Tongue (tissue), 1 donor: ENCODE measurements at regions not wholly inside any gene's neighbourhood (a gene's known extent, or its start where the extent isn't known, plus 50 kb on each side); places are given as distances from the start of the nearest gene placed in this dataset.

Source experiments
- DNase-seq: peaks from one replicate; pipeline ENCODE4 v3.0.0-alpha.2; 2015

GRCh38 chr2:56444339-56444738 lies 260.5 kb downstream of the CCDC85A start:
- peak; percentile 74 for DNase-seq

DNA sequence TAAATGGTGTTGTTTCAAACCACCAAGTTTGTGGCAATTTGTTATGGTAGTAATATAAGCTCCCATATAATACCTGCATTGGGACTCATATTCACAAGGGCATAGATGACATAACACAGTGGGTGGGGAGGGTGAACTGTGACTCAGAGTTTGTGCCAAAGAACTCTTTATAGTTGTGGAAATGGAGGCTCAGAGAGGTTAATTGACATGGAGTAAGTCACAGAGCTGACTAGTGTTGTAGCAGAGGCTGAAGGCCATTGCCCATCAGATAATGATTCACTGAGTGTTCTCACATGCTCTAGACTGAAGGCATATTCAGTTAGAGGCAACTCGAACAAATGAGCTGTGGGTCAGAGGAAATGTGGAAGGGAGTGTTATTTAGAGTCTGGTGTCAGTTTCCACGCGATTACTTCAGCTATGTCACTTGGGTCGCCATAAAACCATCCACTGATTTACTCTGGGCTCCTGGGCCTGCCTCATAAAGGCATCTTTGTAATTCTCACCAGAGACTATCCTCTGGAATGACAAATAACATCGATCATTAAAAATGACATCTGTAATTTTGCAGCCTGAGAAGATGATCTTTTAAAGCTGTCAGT lies 264.7 kb downstream of the CCDC85A start:
- DNase-seq = no peak

DNA sequence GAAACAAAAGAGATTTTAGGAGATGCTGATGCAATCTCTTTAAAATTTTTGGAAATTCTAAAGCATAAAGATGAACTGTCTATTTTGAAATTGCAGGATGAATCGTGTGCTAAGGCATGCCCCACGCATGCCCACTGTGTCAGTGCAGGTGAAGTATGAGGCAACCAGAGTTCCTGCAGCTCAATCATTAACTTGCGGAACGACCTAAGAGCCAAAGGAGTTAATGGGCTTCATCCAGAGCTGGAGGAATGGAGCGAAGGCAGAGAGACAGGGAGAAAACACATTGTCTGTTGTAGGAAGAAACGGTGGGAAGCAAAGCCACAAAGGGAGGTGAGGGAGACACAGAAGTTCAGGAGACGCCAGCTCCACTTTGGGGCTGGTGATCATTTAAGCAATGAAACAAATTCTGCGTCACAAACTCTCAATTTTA lies 265.2 kb downstream of the CCDC85A start:
- no peak for DNase-seq

- DNase-seq = peak; percentile 8
Measured at GRCh38 chr2:56449449-56449860, 265.7 kb downstream of the CCDC85A start.

DNA sequence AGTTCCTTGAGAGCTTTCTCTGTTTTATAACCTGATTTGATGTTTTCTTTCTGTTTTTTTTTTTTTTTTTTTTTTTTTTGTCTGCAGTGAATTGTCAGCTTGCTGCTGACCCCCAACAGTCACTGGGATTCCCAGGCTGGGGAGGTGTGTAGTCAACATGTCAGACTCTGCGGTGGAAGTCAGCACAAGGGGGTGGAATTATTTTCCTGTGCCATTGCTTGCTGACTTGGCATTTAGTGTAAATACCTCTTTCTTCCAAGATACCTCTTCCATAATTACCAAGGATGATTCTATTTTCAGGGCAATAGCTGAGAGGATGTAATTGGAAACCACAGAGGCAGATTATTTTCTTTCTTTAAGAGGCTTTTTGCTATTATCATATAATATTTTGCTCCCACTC lies 266.3 kb downstream of the CCDC85A start:
- no peak for DNase-seq

DNA sequence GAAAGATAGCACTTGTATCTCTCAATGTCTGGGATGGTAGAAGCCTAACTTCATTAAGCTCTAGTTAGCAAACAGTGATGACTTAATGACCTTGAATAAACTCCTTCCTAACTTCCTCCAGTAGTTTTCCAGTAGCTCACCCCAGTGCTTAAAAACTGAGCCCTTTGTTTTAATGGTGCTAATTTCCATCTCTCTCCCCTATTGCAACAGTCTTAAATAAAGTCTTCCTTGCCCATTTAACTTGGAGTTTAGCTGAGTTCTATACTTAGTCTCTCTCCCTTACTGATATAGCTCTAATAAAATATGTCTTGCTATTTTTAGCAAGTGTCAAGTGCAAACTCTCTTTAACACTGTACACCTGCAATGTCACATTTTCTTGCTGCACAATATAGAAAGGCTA lies 267.0 kb downstream of the CCDC85A start:
- DNase-seq = no peak

DNA sequence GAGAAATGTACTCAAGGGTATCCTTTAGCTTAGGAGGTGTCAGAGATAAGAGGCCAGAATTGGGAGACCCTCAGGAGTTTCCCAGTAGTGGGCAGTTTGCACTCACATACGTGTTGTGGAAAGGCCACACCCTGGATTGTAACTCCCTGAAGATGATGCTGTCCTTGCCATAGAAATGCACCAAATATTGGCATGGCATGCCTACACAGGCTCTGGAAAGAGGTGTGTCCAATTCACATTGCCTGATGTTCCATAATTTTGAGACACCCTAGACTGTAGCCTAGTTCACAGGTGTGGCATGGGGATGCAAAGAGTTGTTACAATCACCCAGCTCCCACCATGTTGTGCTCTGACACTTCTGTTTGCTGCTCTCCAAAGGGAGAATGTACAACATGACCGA lies 271.9 kb downstream of the CCDC85A start:
- DNase-seq = no peak

DNA sequence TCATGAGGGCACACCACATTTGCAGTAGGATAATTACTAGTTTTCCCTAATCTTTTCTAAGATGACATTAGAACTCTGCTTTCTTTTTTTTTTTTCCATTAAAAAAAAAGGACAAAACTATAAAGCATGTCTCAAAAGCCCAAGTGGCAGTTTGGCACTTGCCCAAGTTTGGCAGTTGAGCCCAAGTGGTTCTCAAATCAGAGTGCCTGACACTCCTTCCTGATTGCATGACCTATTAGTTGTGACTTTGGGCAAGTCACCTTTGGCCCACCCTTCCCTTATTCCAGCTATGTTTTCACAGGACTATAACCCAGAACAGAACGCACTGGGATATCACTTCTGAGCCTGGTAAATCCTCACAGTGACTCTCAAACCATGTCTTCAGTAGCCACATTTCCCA lies 273.0 kb downstream of the CCDC85A start:
- no peak for DNase-seq

GRCh38 chr2:56460508-56460907 lies 276.7 kb downstream of the CCDC85A start:
- no peak for DNase-seq

GRCh38 chr2:56464066-56464465 lies 280.3 kb downstream of the CCDC85A start:
- no peak for DNase-seq

- DNase-seq = no peak
Measured at GRCh38 chr2:56464613-56465012, 280.8 kb downstream of the CCDC85A start.

- no peak for DNase-seq
Measured at GRCh38 chr2:56465491-56465890, 281.7 kb downstream of the CCDC85A start.

DNA sequence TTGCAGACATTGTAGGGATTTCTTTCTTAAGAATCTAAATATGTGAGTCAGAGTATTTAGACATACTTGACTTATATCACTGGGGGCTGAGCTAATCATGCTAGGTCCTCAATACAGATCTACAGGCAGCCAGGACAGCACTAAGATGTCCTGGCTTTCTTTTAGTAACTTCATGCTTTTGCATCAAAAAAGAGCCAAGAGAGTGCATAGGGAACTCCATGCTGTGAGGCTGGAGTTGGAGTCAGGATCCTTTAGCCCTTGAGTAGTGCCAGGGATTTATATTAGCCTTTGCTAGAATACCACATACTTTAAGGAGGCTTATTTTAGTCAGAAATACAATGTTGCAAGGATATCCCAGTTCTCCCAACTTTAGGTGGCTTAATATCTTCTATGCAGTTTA lies 289.7 kb downstream of the CCDC85A start:
- DNase-seq = no peak

DNA sequence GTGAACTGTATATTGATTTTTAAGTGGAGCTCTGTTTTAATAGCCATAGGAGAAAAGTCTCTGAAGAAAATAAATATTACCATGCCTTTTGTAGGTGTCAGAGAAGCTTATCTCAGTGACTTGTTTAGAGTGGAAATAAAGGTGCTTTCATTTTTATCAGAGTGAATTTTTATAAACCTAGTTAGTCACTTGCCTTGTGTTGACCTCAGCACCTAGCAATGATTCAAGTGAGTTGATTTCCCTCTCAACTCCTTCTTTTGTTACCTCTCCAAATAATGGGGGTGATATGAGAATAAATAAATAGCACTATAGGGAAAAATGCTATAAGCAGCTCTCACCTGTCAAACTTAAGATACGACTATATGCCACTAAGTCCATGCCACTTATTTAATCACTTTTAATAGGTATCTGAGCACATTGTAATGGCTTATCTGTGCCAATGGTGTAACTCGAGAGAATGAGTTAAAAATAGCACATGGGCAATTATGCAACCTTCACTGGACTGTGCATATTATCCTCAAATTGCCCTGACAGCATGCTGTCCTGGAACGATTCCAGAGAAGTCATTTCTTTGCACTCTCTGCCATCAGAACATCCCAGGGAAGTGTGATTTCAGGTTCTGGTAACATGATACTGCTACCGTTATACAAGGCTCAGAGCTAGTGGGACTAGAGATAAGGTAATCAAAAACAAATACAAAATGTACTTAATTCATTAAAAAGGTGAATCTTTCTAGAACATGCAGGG lies 290.8 kb downstream of the CCDC85A start:
- peak; percentile 10 for DNase-seq

DNA sequence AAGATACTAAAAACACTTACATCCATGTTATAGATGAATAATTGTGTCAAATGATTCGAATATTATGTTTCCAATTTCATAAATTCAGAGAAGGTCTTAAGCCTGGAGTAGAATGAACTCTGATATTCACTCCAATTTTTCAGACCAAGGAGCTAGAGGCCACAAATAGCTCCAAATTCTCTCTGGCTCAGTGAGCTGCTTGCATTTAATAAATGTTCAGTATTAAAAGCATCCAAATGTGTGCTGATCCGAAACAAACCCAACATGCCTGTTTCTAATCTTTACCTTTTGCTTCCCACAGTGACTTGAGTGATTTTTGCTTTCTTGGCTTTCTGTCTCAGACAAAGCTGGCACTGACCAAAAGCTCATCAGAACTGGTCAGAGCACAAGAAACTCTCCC lies 291.4 kb downstream of the CCDC85A start:
- no peak for DNase-seq

DNA sequence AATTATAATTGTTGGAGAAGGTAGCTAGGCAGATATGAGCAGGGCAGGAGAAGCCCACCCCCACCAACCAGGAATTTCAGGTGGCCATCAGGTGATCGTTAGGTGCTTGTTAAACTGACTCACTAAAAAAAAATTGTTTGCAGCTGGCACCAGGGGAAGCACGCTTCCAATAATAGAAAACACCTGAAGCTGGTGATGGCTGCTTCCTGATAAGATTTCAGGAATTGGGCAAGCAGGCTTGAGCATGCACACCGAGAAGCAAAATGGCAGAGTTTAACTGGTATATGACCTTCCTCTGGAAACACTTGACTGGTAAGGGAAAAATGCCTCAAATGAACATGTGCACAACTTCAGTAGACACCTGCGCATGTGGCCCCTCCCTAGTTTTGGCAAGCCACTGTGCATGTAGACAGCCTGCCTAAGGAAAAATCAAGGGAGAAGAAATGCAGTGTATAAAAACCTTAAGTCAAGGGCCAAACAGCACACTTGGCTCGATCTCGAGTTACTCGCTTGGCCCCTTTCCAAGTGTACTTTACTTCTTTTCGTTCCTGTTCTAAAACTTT lies 292.8 kb downstream of the CCDC85A start:
- peak; percentile 2 for DNase-seq

DNA sequence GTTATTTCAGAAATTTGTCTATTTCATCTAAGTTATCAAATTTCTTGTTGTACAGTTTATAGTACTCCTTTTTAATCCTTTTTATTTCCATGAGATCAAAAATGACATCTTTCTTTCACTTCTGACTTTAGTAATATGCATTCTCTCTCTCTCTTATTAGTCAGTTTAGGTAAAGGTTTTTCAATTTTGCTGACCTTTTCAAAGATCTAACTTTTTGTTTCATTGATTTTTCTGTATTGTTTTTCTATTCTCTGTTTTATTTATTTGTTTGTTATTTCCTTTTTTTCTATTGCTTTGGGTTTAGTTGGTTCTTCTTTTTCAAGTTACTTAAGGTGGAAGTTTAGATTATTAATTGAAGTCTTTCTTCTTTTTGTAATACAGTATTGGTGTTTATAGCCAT lies 294.2 kb downstream of the CCDC85A start:
- no peak for DNase-seq

DNA sequence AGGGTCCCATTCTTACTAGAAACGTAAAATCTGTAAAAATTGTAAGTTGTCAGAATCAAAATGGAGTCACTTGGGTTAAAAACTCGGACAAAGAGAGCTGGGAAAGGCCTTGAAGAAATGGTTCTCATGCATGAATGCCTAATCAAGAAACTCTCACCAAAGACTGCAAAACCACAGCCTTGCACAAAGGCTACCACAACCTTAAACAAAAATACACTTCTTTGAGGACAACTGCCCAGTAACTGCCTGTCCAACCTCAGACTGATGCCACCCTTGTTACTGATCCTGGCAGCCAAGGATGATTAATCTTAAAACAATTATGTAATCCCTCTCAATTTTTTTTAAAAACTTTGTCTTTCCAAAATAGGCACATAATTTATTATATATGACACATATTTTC lies 299.3 kb downstream of the CCDC85A start:
- DNase-seq = no peak

DNA sequence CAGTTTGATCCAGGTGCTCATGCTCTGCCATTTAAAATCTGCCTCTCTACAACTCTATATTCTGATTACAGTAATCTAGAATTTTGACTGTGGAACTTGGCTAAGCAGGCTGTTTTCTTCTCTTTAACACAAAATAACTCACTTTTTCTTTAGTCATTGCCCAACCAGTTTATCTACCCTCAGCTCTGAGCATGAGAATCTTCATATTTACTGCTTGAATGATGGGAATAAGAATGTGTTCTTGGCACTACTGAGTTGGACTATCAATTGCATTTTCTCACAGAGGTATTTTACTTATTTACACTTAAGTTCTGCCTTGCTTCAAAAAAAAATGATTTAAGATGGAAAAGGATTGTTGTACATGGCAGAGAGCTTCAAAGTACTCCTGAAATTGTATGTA lies 301.1 kb downstream of the CCDC85A start:
- no peak for DNase-seq

DNA sequence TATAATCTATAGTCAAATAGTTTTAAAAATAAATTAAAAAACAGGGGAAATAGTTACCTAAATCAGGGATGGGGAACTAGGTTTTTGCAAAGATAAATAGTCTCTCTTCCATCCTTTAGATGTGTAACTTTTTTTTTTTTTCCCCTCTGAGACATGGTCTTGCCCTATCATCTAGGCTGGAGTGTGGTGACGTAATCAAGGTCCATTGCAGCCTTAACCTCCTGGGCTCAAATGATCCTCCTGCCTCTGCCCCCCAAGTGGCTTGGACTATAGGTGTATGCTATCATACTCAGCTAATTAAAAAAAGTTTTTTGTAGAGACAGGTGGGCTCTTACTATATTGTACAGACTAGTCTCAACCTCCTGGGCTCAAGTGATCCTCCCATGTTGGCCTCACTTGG lies 316.5 kb downstream of the CCDC85A start:
- no peak for DNase-seq

- peak; percentile 12 for DNase-seq
Measured at GRCh38 chr2:56502616-56503015, 318.8 kb downstream of the CCDC85A start.

DNA sequence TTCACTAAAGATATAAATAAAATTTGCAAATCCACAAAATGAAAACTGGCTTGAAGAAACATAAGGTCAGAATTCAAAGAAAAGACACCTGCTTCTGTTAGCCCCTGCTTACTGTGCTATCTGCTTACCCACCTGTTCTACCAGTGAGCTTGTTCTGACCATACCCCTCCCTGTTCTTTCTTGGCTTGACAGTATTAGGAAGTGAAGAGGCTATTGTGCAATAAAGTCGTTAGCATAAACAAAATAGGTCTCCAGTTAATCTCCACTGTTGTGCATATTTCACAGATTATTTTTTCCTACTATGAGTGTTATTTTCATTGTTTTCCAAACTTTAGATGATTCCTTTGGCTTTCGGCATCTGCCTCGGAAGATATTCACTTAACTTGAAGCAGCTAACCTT lies 322.1 kb downstream of the CCDC85A start:
- DNase-seq = no peak

DNA sequence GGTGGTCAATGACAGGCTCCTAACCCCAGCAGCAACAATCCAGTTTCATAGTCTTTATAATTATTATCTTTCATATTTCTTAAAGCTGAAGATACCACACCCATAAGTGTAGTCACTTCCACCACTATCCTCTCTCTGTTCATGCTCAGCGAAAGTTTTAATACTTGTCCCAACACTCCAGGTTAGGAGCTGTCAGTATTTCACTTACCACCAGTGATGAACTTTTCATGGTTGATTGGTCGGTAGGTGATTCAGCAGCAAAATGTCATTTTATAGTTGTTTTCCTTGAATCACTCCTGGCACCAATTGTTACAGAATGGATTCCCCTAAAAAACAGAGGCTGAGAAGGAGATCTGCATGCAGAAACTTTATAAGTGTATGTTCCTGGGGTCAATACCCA lies 324.9 kb downstream of the CCDC85A start:
- DNase-seq = no peak

- no peak for DNase-seq
Measured at GRCh38 chr2:56510610-56511009, 326.8 kb downstream of the CCDC85A start.
